ENCODE measurements at regions not wholly inside any gene's neighbourhood (a gene's known extent, or its start where the extent isn't known, plus 50 kb on each side); places are given as distances from the start of the nearest gene placed in this dataset.
A peak's percentile ranks its signal among the peaks of the same experiment; 100 is the strongest.

GRCh38 chr11:122308226-122308625 lies 192.2 kb upstream of the BLID start:
- peaks cover 0 to 24% of the 10 kb centered on the region in 2 donors for H3K4me1 ChIP-seq
- H3K4me3 ChIP-seq = peak overlapping the region; percentile 47 to 48
- no peak for TF ChIP-seq CTCF (IDR thresholded peaks at IDR 0.05)
- no peaks in the 10 kb centered on the region for H3K36me3 ChIP-seq
- H3K9me3 ChIP-seq = no peaks in the 10 kb centered on the region
- H3K27me3 ChIP-seq = no peaks in the 10 kb centered on the region
- peak overlapping the region; percentile 88 to 91 for H3K27ac ChIP-seq
- DNase-seq (ENCODE audit: low spot score) = no peak

GRCh38 chr11:122307476-122308035 lies 191.5 kb upstream of the BLID start:
- peak overlapping the region; percentile 47 to 48 for H3K4me3 ChIP-seq
- no peaks in the 10 kb centered on the region for H3K9me3 ChIP-seq
- DNase-seq (ENCODE audit: low spot score) = no peak
- no peaks in the 10 kb centered on the region for H3K36me3 ChIP-seq
- peak overlapping the region; percentile 88 to 91 for H3K27ac ChIP-seq
- TF ChIP-seq CTCF (IDR thresholded peaks at IDR 0.05) = no peak
- H3K27me3 ChIP-seq = no peaks in the 10 kb centered on the region
- peaks cover 0 to 24% of the 10 kb centered on the region in 2 donors for H3K4me1 ChIP-seq

- Histone ChIP-seq H3K4me3 (peak overlapping the region in 1 of 2 donors; percentile 0), H3K27me3 (no peaks in the 10 kb centered on the region), H3K36me3 (no peaks in the 10 kb centered on the region), H3K9me3 (no peaks in the 10 kb centered on the region), H3K4me1 (peaks cover 0 to 22% of the 10 kb centered on the region in 2 donors), H3K27ac (peak overlapping the region in 1 of 2 donors; percentile 91)
- no peak for DNase-seq (ENCODE audit: low spot score)
- TF ChIP-seq CTCF (IDR thresholded peaks at IDR 0.05) = no peak
Observed at GRCh38 chr11:122306831-122307391, 190.9 kb upstream of the BLID start.

- H3K4me1 ChIP-seq = peaks cover 0 to 15% of the 10 kb centered on the region in 2 donors
- H3K4me3 ChIP-seq = no peak overlapping the region
- H3K27me3 ChIP-seq = no peaks in the 10 kb centered on the region
- H3K27ac ChIP-seq = peak overlapping the region; percentile 6 to 91
- H3K9me3 ChIP-seq = no peaks in the 10 kb centered on the region
- TF ChIP-seq CTCF (IDR thresholded peaks at IDR 0.05) = no peak
- no peaks in the 10 kb centered on the region for H3K36me3 ChIP-seq
- no peak for DNase-seq (ENCODE audit: low spot score)
Observed at GRCh38 chr11:122305426-122306320, 189.7 kb upstream of the BLID start.

- Histone ChIP-seq H3K27ac (peak overlapping the region; percentile 6 to 34), H3K4me3 (no peak overlapping the region), H3K36me3 (no peaks in the 10 kb centered on the region), H3K4me1 (peaks cover 0 to 12% of the 10 kb centered on the region in 2 donors), H3K9me3 (no peaks in the 10 kb centered on the region), H3K27me3 (no peaks in the 10 kb centered on the region)
- no peak for TF ChIP-seq CTCF (IDR thresholded peaks at IDR 0.05)
- DNase-seq (ENCODE audit: low spot score) = no peak
Observed at GRCh38 chr11:122304973-122305372, 189.0 kb upstream of the BLID start.
